C4-2B (cell line): ENCODE measurements at regions not wholly inside any gene's neighbourhood (a gene's known extent, or its start where the extent isn't known, plus 50 kb on each side); places are given as distances from the start of the nearest gene placed in this dataset.

Experiments
- ZFX ChIP-seq: fragments of 450-650 bp; IDR thresholded peaks from 2 replicates; pipeline ENCODE4 v1.6.1; 2017
- TF ChIP-seq, protein P1 (sequence below): fragments of 450-650 bp; conservative IDR thresholded peaks from 2 replicates; pipeline ENCODE4 v1.5.1; 2017; ENCODE audit warnings: mild to moderate bottlenecking

DNA sequence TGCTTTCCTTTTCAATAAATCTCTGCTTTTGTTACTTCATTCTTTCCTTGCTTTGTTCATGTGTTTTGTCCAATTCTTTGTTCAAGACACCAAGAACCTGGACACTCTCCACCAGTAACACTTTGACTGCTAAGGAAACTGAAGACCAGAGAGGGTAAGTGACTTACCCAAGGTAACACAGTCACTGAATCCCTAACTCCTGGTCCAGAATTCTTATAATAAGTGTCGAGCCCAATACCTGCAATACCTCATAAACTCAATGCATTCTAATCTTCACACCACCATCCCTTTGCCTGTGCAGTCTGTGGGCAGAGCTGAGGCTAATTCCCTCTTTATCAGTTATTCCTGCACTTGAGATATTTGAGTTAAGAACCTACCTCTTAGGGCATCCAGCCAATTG, 237.8 kb downstream of the UACA start:
- no peak for TF ChIP-seq ZFX
- TF ChIP-seq, protein P1, sequence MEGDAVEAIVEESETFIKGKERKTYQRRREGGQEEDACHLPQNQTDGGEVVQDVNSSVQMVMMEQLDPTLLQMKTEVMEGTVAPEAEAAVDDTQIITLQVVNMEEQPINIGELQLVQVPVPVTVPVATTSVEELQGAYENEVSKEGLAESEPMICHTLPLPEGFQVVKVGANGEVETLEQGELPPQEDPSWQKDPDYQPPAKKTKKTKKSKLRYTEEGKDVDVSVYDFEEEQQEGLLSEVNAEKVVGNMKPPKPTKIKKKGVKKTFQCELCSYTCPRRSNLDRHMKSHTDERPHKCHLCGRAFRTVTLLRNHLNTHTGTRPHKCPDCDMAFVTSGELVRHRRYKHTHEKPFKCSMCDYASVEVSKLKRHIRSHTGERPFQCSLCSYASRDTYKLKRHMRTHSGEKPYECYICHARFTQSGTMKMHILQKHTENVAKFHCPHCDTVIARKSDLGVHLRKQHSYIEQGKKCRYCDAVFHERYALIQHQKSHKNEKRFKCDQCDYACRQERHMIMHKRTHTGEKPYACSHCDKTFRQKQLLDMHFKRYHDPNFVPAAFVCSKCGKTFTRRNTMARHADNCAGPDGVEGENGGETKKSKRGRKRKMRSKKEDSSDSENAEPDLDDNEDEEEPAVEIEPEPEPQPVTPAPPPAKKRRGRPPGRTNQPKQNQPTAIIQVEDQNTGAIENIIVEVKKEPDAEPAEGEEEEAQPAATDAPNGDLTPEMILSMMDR, result no peak
